Natural killer cell treated with Interleukin-12 subunit alpha and Interleukin-12 subunit beta and Interleukin-15 and Interleukin-18, amount 100 ng/mL, for 72 hours (primary cell): ENCODE measurements at regions not wholly inside any gene's neighbourhood (a gene's known extent, or its start where the extent isn't known, plus 50 kb on each side); places are given as distances from the start of the nearest gene placed in this dataset.

Experiments
- ATAC-seq, 2 donors: fragments of 150-1000 bp; cut with Tn5 transposase in 1 of 2; sonication (Bioruptor Pico), chemical (Tn5 transposase) in 1 of 2; 2 replicates each; pipeline ENCODE4 v1.10.0; 2021
- DNase-seq: peaks from one replicate; pipeline ENCODE4 v3.0.0; 2022; ENCODE audit warnings: low spot score
- H3K27ac Mint-ChIP-seq, 2 donors: 1 replicate in 1 of 2; 2 replicates in 1 of 2; pipeline ENCODE4 v1.8.0; 2022; ENCODE audit warnings: mixed read lengths in 2 of 2, mild to moderate bottlenecking in 1 of 2, moderate library complexity in 1 of 2
- H3K27me3 Mint-ChIP-seq, 2 donors: 1 replicate in 1 of 2; 2 replicates in 1 of 2; pipeline ENCODE4 v1.8.0; 2022; ENCODE audit warnings: mixed read lengths in 2 of 2
- H3K36me3 Mint-ChIP-seq: one replicate; pipeline ENCODE4 v1.8.0; 2022; ENCODE audit warnings: mixed read lengths
- H3K4me1 Mint-ChIP-seq, 2 donors: 1 replicate in 1 of 2; 2 replicates in 1 of 2; pipeline ENCODE4 v1.8.0; 2022; ENCODE audit warnings: low read depth in 2 of 2, mixed read lengths in 2 of 2, mild to moderate bottlenecking in 1 of 2
- H3K4me3 Mint-ChIP-seq: one replicate; pipeline ENCODE4 v1.8.0; 2022; ENCODE audit warnings: mixed read lengths
- H3K9me3 Mint-ChIP-seq: 2 replicates; pipeline ENCODE4 v1.8.0; 2022; ENCODE audit warnings: mixed read lengths

- no peaks in the 10 kb centered on the region for H3K36me3 Mint-ChIP-seq
- no peak overlapping the region for H3K27ac Mint-ChIP-seq
- no peak overlapping the region for H3K4me3 Mint-ChIP-seq
- no peaks in the 10 kb centered on the region for H3K27me3 Mint-ChIP-seq
- ATAC-seq (no peak), DNase-seq (no peak)
- peaks cover 13% of the 10 kb centered on the region for H3K9me3 Mint-ChIP-seq
- no peaks in the 10 kb centered on the region for H3K4me1 Mint-ChIP-seq
Measured at GRCh38 chr14:84704601-84705000, 825.3 kb upstream of the FLRT2 start.

GRCh38 chr14:84707830-84708229 lies 822.1 kb upstream of the FLRT2 start:
- Mint-ChIP-seq H3K27me3 (no peaks in the 10 kb centered on the region), H3K36me3 (peaks cover 12% of the 10 kb centered on the region), H3K9me3 (peaks cover 11% of the 10 kb centered on the region), H3K4me1 (no peaks in the 10 kb centered on the region), H3K27ac (no peak overlapping the region), H3K4me3 (no peak overlapping the region)
- ATAC-seq = no peak
- no peak for DNase-seq

- Mint-ChIP-seq H3K27me3 (no peaks in the 10 kb centered on the region), H3K36me3 (peaks cover 12% of the 10 kb centered on the region), H3K27ac (no peak overlapping the region), H3K4me3 (no peak overlapping the region), H3K4me1 (no peaks in the 10 kb centered on the region), H3K9me3 (peaks cover 11% of the 10 kb centered on the region)
- DNase-seq = no peak
- no peak for ATAC-seq
Measured at GRCh38 chr14:84708865-84709264, 821.1 kb upstream of the FLRT2 start.

GRCh38 chr14:84726471-84726870 lies 803.5 kb upstream of the FLRT2 start:
- H3K4me3 Mint-ChIP-seq = no peak overlapping the region
- H3K4me1 Mint-ChIP-seq = no peaks in the 10 kb centered on the region
- ATAC-seq = no peak
- H3K9me3 Mint-ChIP-seq = peaks cover 22% of the 10 kb centered on the region
- no peak for DNase-seq
- no peak overlapping the region for H3K27ac Mint-ChIP-seq
- no peaks in the 10 kb centered on the region for H3K27me3 Mint-ChIP-seq
- peaks cover 4% of the 10 kb centered on the region for H3K36me3 Mint-ChIP-seq

GRCh38 chr14:84749191-84749955 lies 780.6 kb upstream of the FLRT2 start:
- Mint-ChIP-seq H3K36me3 (no peaks in the 10 kb centered on the region), H3K4me3 (no peak overlapping the region), H3K4me1 (no peaks in the 10 kb centered on the region), H3K27me3 (no peaks in the 10 kb centered on the region), H3K9me3 (peaks cover 15% of the 10 kb centered on the region), H3K27ac (no peak overlapping the region)
- DNase-seq = no peak
- no peak for ATAC-seq

GRCh38 chr14:84750284-84750683 lies 779.7 kb upstream of the FLRT2 start:
- H3K36me3 Mint-ChIP-seq = no peaks in the 10 kb centered on the region

GRCh38 chr14:84750763-84751554 lies 779.0 kb upstream of the FLRT2 start:
- no peaks in the 10 kb centered on the region for H3K36me3 Mint-ChIP-seq
- no peak overlapping the region for H3K27ac Mint-ChIP-seq
- H3K9me3 Mint-ChIP-seq = peaks cover 15% of the 10 kb centered on the region
- ATAC-seq (no peak), DNase-seq (no peak)
- no peaks in the 10 kb centered on the region for H3K4me1 Mint-ChIP-seq
- H3K4me3 Mint-ChIP-seq = no peak overlapping the region
- no peaks in the 10 kb centered on the region for H3K27me3 Mint-ChIP-seq

More at GRCh38 chr14:84750284-84750683, 779.7 kb upstream of the FLRT2 start:
- Mint-ChIP-seq H3K27ac (no peak overlapping the region), H3K4me1 (no peaks in the 10 kb centered on the region), H3K27me3 (no peaks in the 10 kb centered on the region), H3K9me3 (peaks cover 15% of the 10 kb centered on the region), H3K4me3 (no peak overlapping the region)
- ATAC-seq = no peak
- DNase-seq = no peak

- H3K9me3 Mint-ChIP-seq = peaks cover 15% of the 10 kb centered on the region
- ATAC-seq (no peak), DNase-seq (no peak)
- H3K27me3 Mint-ChIP-seq = no peaks in the 10 kb centered on the region
- H3K4me3 Mint-ChIP-seq = no peak overlapping the region
- no peak overlapping the region for H3K27ac Mint-ChIP-seq
- H3K36me3 Mint-ChIP-seq = no peaks in the 10 kb centered on the region
- H3K4me1 Mint-ChIP-seq = no peaks in the 10 kb centered on the region
Measured at GRCh38 chr14:84751745-84752144, 778.2 kb upstream of the FLRT2 start.

- no peak overlapping the region for H3K4me3 Mint-ChIP-seq
- H3K9me3 Mint-ChIP-seq = peaks cover 14% of the 10 kb centered on the region
- ATAC-seq = no peak
- no peaks in the 10 kb centered on the region for H3K27me3 Mint-ChIP-seq
- no peak overlapping the region for H3K27ac Mint-ChIP-seq
- H3K4me1 Mint-ChIP-seq = no peaks in the 10 kb centered on the region
- DNase-seq = no peak
- H3K36me3 Mint-ChIP-seq = no peaks in the 10 kb centered on the region
Measured at GRCh38 chr14:84760489-84761126, 769.3 kb upstream of the FLRT2 start.

GRCh38 chr14:84767434-84767833 lies 762.5 kb upstream of the FLRT2 start:
- no peaks in the 10 kb centered on the region for H3K4me1 Mint-ChIP-seq
- peaks cover 13% of the 10 kb centered on the region for H3K9me3 Mint-ChIP-seq
- H3K27me3 Mint-ChIP-seq = no peaks in the 10 kb centered on the region
- no peak overlapping the region for H3K4me3 Mint-ChIP-seq
- no peaks in the 10 kb centered on the region for H3K36me3 Mint-ChIP-seq
- ATAC-seq = no peak
- H3K27ac Mint-ChIP-seq = no peak overlapping the region
- DNase-seq = no peak

GRCh38 chr14:84770030-84770429 lies 759.9 kb upstream of the FLRT2 start:
- Mint-ChIP-seq H3K9me3 (peaks cover 12% of the 10 kb centered on the region), H3K36me3 (no peaks in the 10 kb centered on the region), H3K4me1 (no peaks in the 10 kb centered on the region), H3K4me3 (no peak overlapping the region), H3K27ac (no peak overlapping the region), H3K27me3 (no peaks in the 10 kb centered on the region)
- DNase-seq = no peak
- ATAC-seq = no peak

GRCh38 chr14:84777356-84777755 lies 752.6 kb upstream of the FLRT2 start:
- Mint-ChIP-seq H3K4me3 (no peak overlapping the region), H3K36me3 (peaks cover 4% of the 10 kb centered on the region), H3K27me3 (no peaks in the 10 kb centered on the region), H3K4me1 (no peaks in the 10 kb centered on the region), H3K9me3 (peaks cover 21% of the 10 kb centered on the region), H3K27ac (no peak overlapping the region)
- ATAC-seq (no peak), DNase-seq (no peak)

- H3K4me1 Mint-ChIP-seq = no peaks in the 10 kb centered on the region
- peaks cover 16% of the 10 kb centered on the region for H3K9me3 Mint-ChIP-seq
- peaks cover 4% of the 10 kb centered on the region for H3K36me3 Mint-ChIP-seq
- no peak overlapping the region for H3K27ac Mint-ChIP-seq
- no peak for DNase-seq
- no peaks in the 10 kb centered on the region for H3K27me3 Mint-ChIP-seq
- ATAC-seq = no peak
- no peak overlapping the region for H3K4me3 Mint-ChIP-seq
Measured at GRCh38 chr14:84782902-84783301, 747.0 kb upstream of the FLRT2 start.

GRCh38 chr14:84783511-84783910 lies 746.4 kb upstream of the FLRT2 start:
- H3K4me1 Mint-ChIP-seq = no peaks in the 10 kb centered on the region
- no peaks in the 10 kb centered on the region for H3K27me3 Mint-ChIP-seq
- no peak overlapping the region for H3K27ac Mint-ChIP-seq
- H3K9me3 Mint-ChIP-seq = peaks cover 16% of the 10 kb centered on the region
- H3K36me3 Mint-ChIP-seq = peaks cover 4% of the 10 kb centered on the region
- ATAC-seq (no peak), DNase-seq (no peak)
- no peak overlapping the region for H3K4me3 Mint-ChIP-seq
